Psoas muscle (tissue), 7 donors: ENCODE measurements at regions not wholly inside any gene's neighbourhood (a gene's known extent, or its start where the extent isn't known, plus 50 kb on each side); places are given as distances from the start of the nearest gene placed in this dataset.

Experiments
- ATAC-seq, 4 donors: fragments of 200-7000 bp; cut with Tn5 transposase; one replicate each; pipeline ENCODE4 v1.9.1; 2020; ENCODE audit warnings: moderate library complexity in 3 of 4, mild to moderate bottlenecking in 2 of 4
- DNase-seq, 2 donors: peaks; one replicate each; pipeline ENCODE4 v3.0.0-alpha.2; 2020
- H3K27ac ChIP-seq: fragments of 200-600 bp; one replicate; pipeline ENCODE4 v1.8.0; 2022
- H3K27me3 ChIP-seq, 3 donors: fragments of 200-600 bp in 1 of 3; one replicate each; pipeline versions ENCODE4 v1.6.1 to v1.8.0; 2013 to 2022; ENCODE audit warnings: low read length in 2 of 3, mild to moderate bottlenecking in 2 of 3, moderate library complexity in 1 of 3; ENCODE audit not compliant: insufficient read depth in 3 of 3
- H3K36me3 ChIP-seq, 2 donors: fragments of 200-600 bp in 1 of 2; one replicate each; pipeline versions ENCODE4 v1.6.1 to v1.8.0; 2013 to 2022; ENCODE audit warnings: low read depth in 1 of 2, mild to moderate bottlenecking in 1 of 2, moderate library complexity in 1 of 2; ENCODE audit not compliant: insufficient read depth in 1 of 2
- H3K4me1 ChIP-seq: fragments of 200-600 bp; one replicate; pipeline ENCODE4 v1.8.0; 2022
- H3K4me3 ChIP-seq: fragments of 200-600 bp; one replicate; pipeline ENCODE4 v1.8.0; 2022; ENCODE audit warnings: mild to moderate bottlenecking
- H3K9me3 ChIP-seq: fragments of 200-600 bp; one replicate; pipeline ENCODE4 v1.8.0; 2022
- CTCF ChIP-seq: fragments of 200-600 bp; IDR thresholded peaks from one replicate; pipeline ENCODE4 v1.8.0; 2022; ENCODE audit warnings: antibody characterized with exemption
- WGBS, 3 donors: extraction: QIAGEN DNeasy Blood & Tissue Kit; methylation state at CpG; one replicate each; pipeline versions ENCODE4 v1.1.6 to v1.1.7; 2013; 5-methylcytosine and 5-hydroxymethylcytosine counted together
- intact Hi-C, 2 donors: fragments of 100-400 bp; cut with DNase I; formaldehyde crosslinking; loops; one replicate each; pipeline versions ENCODE4 v1.11.0 to v1.14.2; 2022
- donor health status: healthy with polysubstance abuse.
- donor health status: DM: no; HTN: no; CAD: no; lungs with moderate emphysema.
- donor health status: Bipolar disorder and iron deficiency.
- donor health status: healthy.
- donor health status: DM: yes; HTN: yes; CAD: no.
- donor health status: DM: no; HTN: no; CAD: no.
- donor health status: DM: yes; HTN: yes; CAD: no.

- Histone ChIP-seq H3K9me3 (no peaks in the 10 kb centered on the region), H3K27ac (no peak overlapping the region), H3K27me3 (no peaks in the 10 kb centered on the region), H3K4me3 (no peak overlapping the region), H3K4me1 (no peaks in the 10 kb centered on the region), H3K36me3 (no peaks in the 10 kb centered on the region)
- TF ChIP-seq CTCF, result no peak
- no peak for ATAC-seq
- DNase-seq, result no peak
- intact Hi-C loops, result no loop called here
- 59 to 77% (median 75%) methylated on average over 3 of the region's 3 CpGs for WGBS, 3 donors
Measured at GRCh38 chr5:8924054-8924793, 621.7 kb downstream of the SEMA5A start.

- 69 to 78% (median 72%) methylated on average over 2 of the region's 2 CpGs for WGBS, 3 donors
- Histone ChIP-seq H3K4me1 (no peaks in the 10 kb centered on the region), H3K27ac (no peak overlapping the region), H3K4me3 (no peak overlapping the region), H3K36me3 (no peaks in the 10 kb centered on the region), H3K27me3 (no peaks in the 10 kb centered on the region), H3K9me3 (no peaks in the 10 kb centered on the region)
- intact Hi-C loops, result no loop called here
- ATAC-seq, result no peak
- DNase-seq, result no peak
- TF ChIP-seq CTCF, result no peak
Measured at GRCh38 chr5:8930021-8930420, 615.9 kb downstream of the SEMA5A start.

GRCh38 chr5:8934455-8934854 is 611.4 kb downstream of the SEMA5A start:
- Histone ChIP-seq H3K4me1 (no peaks in the 10 kb centered on the region), H3K4me3 (no peak overlapping the region), H3K36me3 (no peaks in the 10 kb centered on the region), H3K27ac (no peak overlapping the region), H3K27me3 (no peaks in the 10 kb centered on the region), H3K9me3 (no peaks in the 10 kb centered on the region)
- no peak for ATAC-seq
- DNase-seq, result no peak
- intact Hi-C loops, result no loop called here
- TF ChIP-seq CTCF, result no peak
- 50 to 60% (median 54%) methylated on average over 1 of the region's 1 CpG for WGBS, 3 donors

GRCh38 chr5:8940934-8941333 is 604.9 kb downstream of the SEMA5A start:
- Histone ChIP-seq H3K4me3 (no peak overlapping the region), H3K9me3 (peaks cover 7% of the 10 kb centered on the region), H3K4me1 (no peaks in the 10 kb centered on the region), H3K36me3 (no peaks in the 10 kb centered on the region), H3K27me3 (no peaks in the 10 kb centered on the region), H3K27ac (no peak overlapping the region)
- 63 to 76% (median 74%) methylated on average over 1 of the region's 1 CpG for WGBS, 3 donors
- intact Hi-C loops, result no loop called here
- no peak for ATAC-seq
- no peak for TF ChIP-seq CTCF
- no peak for DNase-seq

GRCh38 chr5:8943301-8943700 is 602.6 kb downstream of the SEMA5A start:
- DNase-seq (no peak), ATAC-seq (no peak)
- Histone ChIP-seq H3K9me3 (peaks cover 7% of the 10 kb centered on the region), H3K27me3 (no peaks in the 10 kb centered on the region), H3K4me3 (no peak overlapping the region), H3K27ac (no peak overlapping the region), H3K4me1 (no peaks in the 10 kb centered on the region), H3K36me3 (no peaks in the 10 kb centered on the region)
- intact Hi-C loops, result no loop called here
- TF ChIP-seq CTCF, result no peak
- 43 to 60% (median 47%) methylated on average over 3 of the region's 3 CpGs for WGBS, 3 donors
